ENCODE measurements at regions not wholly inside any gene's neighbourhood (a gene's known extent, or its start where the extent isn't known, plus 50 kb on each side); places are given as distances from the start of the nearest gene placed in this dataset.

DNA sequence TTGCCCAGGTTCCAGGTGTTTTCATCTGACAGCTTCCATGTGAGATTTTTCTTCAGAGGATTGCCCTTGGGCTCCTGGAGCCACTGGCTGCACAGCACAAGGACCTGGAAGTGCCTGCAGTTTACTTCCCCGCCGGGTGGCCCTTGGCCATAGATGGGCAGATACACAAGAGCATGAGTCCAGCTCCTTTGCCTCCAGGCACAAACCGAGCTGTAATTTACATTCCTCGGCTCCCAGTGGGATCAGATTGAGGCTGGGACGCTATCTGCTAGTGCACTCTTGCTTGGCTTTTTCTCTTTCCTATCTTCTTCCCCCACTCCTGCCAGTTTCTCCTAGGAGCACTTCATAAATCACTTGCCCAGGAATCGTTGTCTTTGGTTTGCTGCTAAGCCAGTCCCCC is 85.4 kb upstream of the RALY start:
- Histone ChIP-seq H3K4me1 (ENCODE audit: control insufficient read depth in 2 of 2, insufficient read depth in 2 of 2, low read length in 2 of 2) (no peaks in the 10 kb centered on the region), H3K27me3 (replicated peaks in 1 of 4; ENCODE audit: control extremely low read depth in 1 of 4, control insufficient read depth in 3 of 4, insufficient read depth in 4 of 4, low read length in 3 of 4) (peaks cover 0 to 12% (median 2%) of the 10 kb centered on the region in 4 experiments), H3K4me2 (replicated peaks; ENCODE audit: low read depth, low read length, poor library complexity, severe bottlenecking) (no peak overlapping the region), H3K36me3 (replicated peaks in 1 of 2; ENCODE audit: control extremely low read depth in 1 of 2, control insufficient read depth in 1 of 2, extremely low read depth in 1 of 2, insufficient read depth in 2 of 2, low read length in 1 of 2) (no peaks in the 10 kb centered on the region), H4K20me1 (ENCODE audit: control insufficient read depth, insufficient read depth, low read length, poor library complexity, severe bottlenecking) (no peaks in the 10 kb centered on the region), H3K9me3 (ENCODE audit: control extremely low read depth in 1 of 3, control insufficient read depth in 2 of 3, insufficient read depth in 1 of 3, low read length in 2 of 3) (peaks cover 0 to under 1% (median 0%) of the 10 kb centered on the region in 3 donors), H3K4me3 (ENCODE audit: control extremely low read depth in 1 of 5, extremely low read depth in 1 of 5, insufficient read depth in 1 of 5, low read depth in 2 of 5, low read length in 4 of 5) (no peak overlapping the region), H3K79me2 (ENCODE audit: control insufficient read depth, insufficient read depth, low read length) (no peaks in the 10 kb centered on the region), H2AFZ (ENCODE audit: insufficient read depth, low read depth, low read length, poor library complexity, severe bottlenecking) (no peak overlapping the region), H3K9ac (ENCODE audit: low read length) (no peak overlapping the region), H3K27ac (ENCODE audit: low read length in 2 of 2) (no peak overlapping the region)
- ATAC-seq (ENCODE audit: low read depth) (no peak), DNase-seq (no peak)
- ChIA-PET POLR2A (no interaction called here), CTCF (interaction anchor here (0.7 to 1.5 kb wide), 3 partner anchors 9 to 160 kb away, joined by 3 to 5 read pairs (median 4); no protein-coding TSS in a partner anchor)
- intact Hi-C loops (cut with micrococcal nuclease) = no loop called here
- Mint-ChIP-seq H3K4me3 (no peak overlapping the region), H3K9me3 (ENCODE audit: insufficient read depth) (no peaks in the 10 kb centered on the region), H3K4me1 (no peaks in the 10 kb centered on the region), H3K27me3 (peaks cover 17% of the 10 kb centered on the region), H3K27ac (no peak overlapping the region)
- WGBS (ENCODE audit: insufficient coverage) = 68% methylated on average over 6 of the region's 6 CpGs
- no peak for TF ChIP-seq EZH2 (IDR thresholded peaks at IDR 0.05; ENCODE audit: borderline replicate concordance, insufficient read depth, low read depth, low read length, poor library complexity, severe bottlenecking)
- TF ChIP-seq, protein P1, sequence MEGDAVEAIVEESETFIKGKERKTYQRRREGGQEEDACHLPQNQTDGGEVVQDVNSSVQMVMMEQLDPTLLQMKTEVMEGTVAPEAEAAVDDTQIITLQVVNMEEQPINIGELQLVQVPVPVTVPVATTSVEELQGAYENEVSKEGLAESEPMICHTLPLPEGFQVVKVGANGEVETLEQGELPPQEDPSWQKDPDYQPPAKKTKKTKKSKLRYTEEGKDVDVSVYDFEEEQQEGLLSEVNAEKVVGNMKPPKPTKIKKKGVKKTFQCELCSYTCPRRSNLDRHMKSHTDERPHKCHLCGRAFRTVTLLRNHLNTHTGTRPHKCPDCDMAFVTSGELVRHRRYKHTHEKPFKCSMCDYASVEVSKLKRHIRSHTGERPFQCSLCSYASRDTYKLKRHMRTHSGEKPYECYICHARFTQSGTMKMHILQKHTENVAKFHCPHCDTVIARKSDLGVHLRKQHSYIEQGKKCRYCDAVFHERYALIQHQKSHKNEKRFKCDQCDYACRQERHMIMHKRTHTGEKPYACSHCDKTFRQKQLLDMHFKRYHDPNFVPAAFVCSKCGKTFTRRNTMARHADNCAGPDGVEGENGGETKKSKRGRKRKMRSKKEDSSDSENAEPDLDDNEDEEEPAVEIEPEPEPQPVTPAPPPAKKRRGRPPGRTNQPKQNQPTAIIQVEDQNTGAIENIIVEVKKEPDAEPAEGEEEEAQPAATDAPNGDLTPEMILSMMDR (IDR thresholded peaks at IDR 0.05) = no peak

GRCh38 chr20:33908868-33909267 is 84.8 kb upstream of the RALY start:
- H3K4me2 ChIP-seq (replicated peaks; ENCODE audit: low read depth, low read length, poor library complexity, severe bottlenecking) = no peak overlapping the region
- no peak overlapping the region for H3K4me3 ChIP-seq (ENCODE audit: control extremely low read depth in 1 of 5, extremely low read depth in 1 of 5, insufficient read depth in 1 of 5, low read depth in 2 of 5, low read length in 4 of 5)
- H3K4me1 ChIP-seq (ENCODE audit: control insufficient read depth in 2 of 2, insufficient read depth in 2 of 2, low read length in 2 of 2) = no peaks in the 10 kb centered on the region
- Mint-ChIP-seq H3K27me3 (peaks cover 19% of the 10 kb centered on the region), H3K4me3 (no peak overlapping the region), H3K9me3 (ENCODE audit: insufficient read depth) (no peaks in the 10 kb centered on the region), H3K27ac (no peak overlapping the region), H3K4me1 (no peaks in the 10 kb centered on the region)
- H2AFZ ChIP-seq (ENCODE audit: insufficient read depth, low read depth, low read length, poor library complexity, severe bottlenecking) = no peak overlapping the region
- ATAC-seq (ENCODE audit: low read depth) = no peak
- DNase-seq = no peak
- no peak overlapping the region for H3K9ac ChIP-seq (ENCODE audit: low read length)
- no peak overlapping the region for H3K27ac ChIP-seq (ENCODE audit: low read length in 2 of 2)
- intact Hi-C loops (cut with micrococcal nuclease) = no loop called here
- no peaks in the 10 kb centered on the region for H3K36me3 ChIP-seq (replicated peaks in 1 of 2; ENCODE audit: control extremely low read depth in 1 of 2, control insufficient read depth in 1 of 2, extremely low read depth in 1 of 2, insufficient read depth in 2 of 2, low read length in 1 of 2)
- no peaks in the 10 kb centered on the region for H4K20me1 ChIP-seq (ENCODE audit: control insufficient read depth, insufficient read depth, low read length, poor library complexity, severe bottlenecking)
- 89% methylated on average over 1 of the region's 6 CpGs for WGBS (ENCODE audit: insufficient coverage)
- TF ChIP-seq, protein P1 (IDR thresholded peaks at IDR 0.05) = no peak
- no peak for TF ChIP-seq EZH2 (IDR thresholded peaks at IDR 0.05; ENCODE audit: borderline replicate concordance, insufficient read depth, low read depth, low read length, poor library complexity, severe bottlenecking)
- H3K79me2 ChIP-seq (ENCODE audit: control insufficient read depth, insufficient read depth, low read length) = no peaks in the 10 kb centered on the region
- ChIA-PET POLR2A (no interaction called here), CTCF (interaction anchor here (0.7 to 1.5 kb wide), 2 partner anchors 152 to 160 kb away, joined by 3 to 5 read pairs; no protein-coding TSS in a partner anchor)
- no peaks in the 10 kb centered on the region for H3K9me3 ChIP-seq (ENCODE audit: control extremely low read depth in 1 of 3, control insufficient read depth in 2 of 3, insufficient read depth in 1 of 3, low read length in 2 of 3)
- H3K27me3 ChIP-seq (replicated peaks in 1 of 4; ENCODE audit: control extremely low read depth in 1 of 4, control insufficient read depth in 3 of 4, insufficient read depth in 4 of 4, low read length in 3 of 4) = peaks cover 0 to 9% (median 2%) of the 10 kb centered on the region in 4 experiments

All from B cell (primary cell).